Suprapubic skin (tissue), 3 donors: ENCODE measurements at regions not wholly inside any gene's neighbourhood (a gene's known extent, or its start where the extent isn't known, plus 50 kb on each side); places are given as distances from the start of the nearest gene placed in this dataset.

Experiments used
- CTCF ChIP-seq, 2 donors: fragments of 200-600 bp in 1 of 2; fragments of 450-650 bp in 1 of 2; sonication (generic) in 1 of 2; IDR thresholded peaks; one replicate each; pipeline ENCODE4 v1.5.1; 2016 to 2019; ENCODE audit warnings: antibody characterized with exemption in 2 of 2, mild to moderate bottlenecking in 1 of 2, moderate library complexity in 1 of 2
- EP300 ChIP-seq: sonication (generic); formaldehyde crosslinking; IDR thresholded peaks from one replicate; pipeline ENCODE4 v1.6.1; 2017; ENCODE audit warnings: antibody characterized with exemption

GRCh38 chr17:74147966-74148365 lies 55.5 kb upstream of the RPL38 start:
- TF ChIP-seq EP300 (no peak), CTCF (IDR thresholded peaks at IDR 0.05) (no peak)
